ENCODE measurements at regions not wholly inside any gene's neighbourhood (a gene's known extent, or its start where the extent isn't known, plus 50 kb on each side); places are given as distances from the start of the nearest gene placed in this dataset.

- Histone ChIP-seq H3K4me1 (ENCODE audit: control insufficient read depth in 2 of 3, insufficient read depth in 2 of 3, low read depth in 1 of 3, low read length in 3 of 3) (no peaks in the 10 kb centered on the region), H3K9ac (ENCODE audit: low read length in 3 of 3) (no peak overlapping the region), H3K4me3 (ENCODE audit: low read length in 3 of 3) (no peak overlapping the region), H3K36me3 (ENCODE audit: control insufficient read depth in 2 of 3, insufficient read depth in 3 of 3, low read length in 3 of 3) (no peaks in the 10 kb centered on the region), H3K27me3 (ENCODE audit: control insufficient read depth, insufficient read depth, low read length) (no peaks in the 10 kb centered on the region), H3K9me3 (ENCODE audit: control insufficient read depth in 2 of 3, insufficient read depth in 1 of 3, low read length in 3 of 3) (no peaks in the 10 kb centered on the region), H3K27ac (ENCODE audit: low read depth in 2 of 2, low read length in 2 of 2) (no peak overlapping the region)
- intact Hi-C loops (cut with DNase I) = no loop called here
- FAIRE-seq (no peak), DNase-seq (no peak)
- TF ChIP-seq, protein P1, sequence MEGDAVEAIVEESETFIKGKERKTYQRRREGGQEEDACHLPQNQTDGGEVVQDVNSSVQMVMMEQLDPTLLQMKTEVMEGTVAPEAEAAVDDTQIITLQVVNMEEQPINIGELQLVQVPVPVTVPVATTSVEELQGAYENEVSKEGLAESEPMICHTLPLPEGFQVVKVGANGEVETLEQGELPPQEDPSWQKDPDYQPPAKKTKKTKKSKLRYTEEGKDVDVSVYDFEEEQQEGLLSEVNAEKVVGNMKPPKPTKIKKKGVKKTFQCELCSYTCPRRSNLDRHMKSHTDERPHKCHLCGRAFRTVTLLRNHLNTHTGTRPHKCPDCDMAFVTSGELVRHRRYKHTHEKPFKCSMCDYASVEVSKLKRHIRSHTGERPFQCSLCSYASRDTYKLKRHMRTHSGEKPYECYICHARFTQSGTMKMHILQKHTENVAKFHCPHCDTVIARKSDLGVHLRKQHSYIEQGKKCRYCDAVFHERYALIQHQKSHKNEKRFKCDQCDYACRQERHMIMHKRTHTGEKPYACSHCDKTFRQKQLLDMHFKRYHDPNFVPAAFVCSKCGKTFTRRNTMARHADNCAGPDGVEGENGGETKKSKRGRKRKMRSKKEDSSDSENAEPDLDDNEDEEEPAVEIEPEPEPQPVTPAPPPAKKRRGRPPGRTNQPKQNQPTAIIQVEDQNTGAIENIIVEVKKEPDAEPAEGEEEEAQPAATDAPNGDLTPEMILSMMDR (IDR thresholded peaks at IDR 0.05; ENCODE audit: borderline replicate concordance, extremely low read depth, insufficient read depth) = no peak
Observed at GRCh38 chr5:74406844-74407243, 233.7 kb downstream of the ENC1 start.

- H3K27me3 ChIP-seq (ENCODE audit: control insufficient read depth, insufficient read depth, low read length) = no peaks in the 10 kb centered on the region
- no peaks in the 10 kb centered on the region for H3K4me1 ChIP-seq (ENCODE audit: control insufficient read depth in 2 of 3, insufficient read depth in 2 of 3, low read depth in 1 of 3, low read length in 3 of 3)
- FAIRE-seq (no peak), DNase-seq (no peak)
- intact Hi-C loops (cut with DNase I) = no loop called here
- no peaks in the 10 kb centered on the region for H3K36me3 ChIP-seq (ENCODE audit: control insufficient read depth in 2 of 3, insufficient read depth in 3 of 3, low read length in 3 of 3)
- no peaks in the 10 kb centered on the region for H3K9me3 ChIP-seq (ENCODE audit: control insufficient read depth in 2 of 3, insufficient read depth in 1 of 3, low read length in 3 of 3)
- TF ChIP-seq, protein P1 (IDR thresholded peaks at IDR 0.05; ENCODE audit: borderline replicate concordance, extremely low read depth, insufficient read depth) = no peak
- H3K27ac ChIP-seq (ENCODE audit: low read depth in 2 of 2, low read length in 2 of 2) = no peak overlapping the region
- no peak overlapping the region for H3K4me3 ChIP-seq (ENCODE audit: low read length in 3 of 3)
- no peak overlapping the region for H3K9ac ChIP-seq (ENCODE audit: low read length in 3 of 3)
Observed at GRCh38 chr5:74405593-74405992, 234.9 kb downstream of the ENC1 start.

DNA sequence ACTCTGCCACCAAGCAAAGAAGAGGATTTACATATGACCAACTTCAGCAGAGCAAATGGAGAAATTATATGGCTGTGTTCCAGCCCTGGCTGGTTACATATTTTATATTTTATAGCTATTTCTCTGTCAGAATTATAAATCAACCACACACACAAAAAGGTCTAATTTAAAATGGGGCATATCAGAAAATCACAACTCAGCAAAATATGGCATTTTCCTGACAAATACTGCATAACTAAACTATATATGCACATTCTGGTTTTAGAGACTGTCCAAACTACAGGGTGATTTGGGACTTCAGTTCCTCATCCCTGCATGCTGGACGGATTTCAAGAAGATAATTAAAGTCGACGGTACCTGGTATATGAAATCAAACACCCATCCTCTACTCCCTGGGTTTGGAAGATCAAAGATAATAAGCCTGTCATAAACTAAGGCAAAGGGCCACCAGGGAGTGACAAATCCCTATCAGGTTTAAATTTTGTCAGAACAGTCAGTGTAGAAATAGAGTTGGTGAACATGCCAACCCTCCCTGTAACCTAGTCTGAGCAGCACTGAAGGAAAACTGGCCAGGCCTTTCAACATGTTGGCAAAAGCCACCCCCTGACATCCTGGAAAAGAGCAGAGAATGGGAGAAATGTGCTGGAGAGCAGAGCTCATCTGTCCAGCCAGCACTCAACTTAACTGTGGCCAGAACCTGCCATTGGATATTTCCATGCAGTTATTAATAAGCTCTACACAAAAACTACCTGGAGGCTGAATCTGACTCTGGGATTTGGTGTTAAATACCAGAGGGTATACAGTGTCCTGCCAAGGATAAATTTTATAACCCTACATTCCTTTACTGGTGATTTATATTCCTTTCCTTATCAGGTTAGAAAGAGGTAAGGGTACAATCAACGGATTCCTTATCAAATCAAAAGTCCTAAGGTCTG is 235.7 kb downstream of the ENC1 start:
- H3K27ac ChIP-seq (ENCODE audit: low read depth in 2 of 2, low read length in 2 of 2) = no peak overlapping the region
- no peak for FAIRE-seq
- no peaks in the 10 kb centered on the region for H3K36me3 ChIP-seq (ENCODE audit: control insufficient read depth in 2 of 3, insufficient read depth in 3 of 3, low read length in 3 of 3)
- no peaks in the 10 kb centered on the region for H3K9me3 ChIP-seq (ENCODE audit: control insufficient read depth in 2 of 3, insufficient read depth in 1 of 3, low read length in 3 of 3)
- H3K27me3 ChIP-seq (ENCODE audit: control insufficient read depth, insufficient read depth, low read length) = no peaks in the 10 kb centered on the region
- intact Hi-C loops (cut with DNase I) = no loop called here
- TF ChIP-seq, protein P1 (IDR thresholded peaks at IDR 0.05; ENCODE audit: borderline replicate concordance, extremely low read depth, insufficient read depth) = no peak
- H3K4me3 ChIP-seq (ENCODE audit: low read length in 3 of 3) = no peak overlapping the region
- H3K4me1 ChIP-seq (ENCODE audit: control insufficient read depth in 2 of 3, insufficient read depth in 2 of 3, low read depth in 1 of 3, low read length in 3 of 3) = no peaks in the 10 kb centered on the region
- no peak overlapping the region for H3K9ac ChIP-seq (ENCODE audit: low read length in 3 of 3)
- DNase-seq = no peak

Data from kidney (tissue), 13 donors.